ENCODE measurements at regions not wholly inside any gene's neighbourhood (a gene's known extent, or its start where the extent isn't known, plus 50 kb on each side); places are given as distances from the start of the nearest gene placed in this dataset.

DNA sequence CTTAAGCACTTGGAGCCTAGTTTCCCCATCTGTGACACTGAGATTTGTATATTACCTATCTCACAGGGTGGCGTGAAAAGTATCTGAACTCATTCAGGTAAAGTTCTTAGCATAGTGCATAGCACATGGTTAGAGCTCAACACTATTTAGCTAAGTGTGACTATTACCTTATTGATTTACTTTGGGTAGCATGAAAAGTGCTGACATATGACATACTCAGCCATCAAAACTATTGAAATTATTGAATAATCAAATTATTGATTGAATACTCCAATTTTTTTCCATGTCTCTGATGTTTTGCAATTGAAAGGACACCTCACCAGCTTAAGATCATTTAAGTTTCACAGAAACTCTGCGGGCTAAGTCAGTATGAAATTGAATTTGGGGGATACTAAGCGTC lies 715.0 kb downstream of the EFNB2 start:
- TF ChIP-seq, protein P1, sequence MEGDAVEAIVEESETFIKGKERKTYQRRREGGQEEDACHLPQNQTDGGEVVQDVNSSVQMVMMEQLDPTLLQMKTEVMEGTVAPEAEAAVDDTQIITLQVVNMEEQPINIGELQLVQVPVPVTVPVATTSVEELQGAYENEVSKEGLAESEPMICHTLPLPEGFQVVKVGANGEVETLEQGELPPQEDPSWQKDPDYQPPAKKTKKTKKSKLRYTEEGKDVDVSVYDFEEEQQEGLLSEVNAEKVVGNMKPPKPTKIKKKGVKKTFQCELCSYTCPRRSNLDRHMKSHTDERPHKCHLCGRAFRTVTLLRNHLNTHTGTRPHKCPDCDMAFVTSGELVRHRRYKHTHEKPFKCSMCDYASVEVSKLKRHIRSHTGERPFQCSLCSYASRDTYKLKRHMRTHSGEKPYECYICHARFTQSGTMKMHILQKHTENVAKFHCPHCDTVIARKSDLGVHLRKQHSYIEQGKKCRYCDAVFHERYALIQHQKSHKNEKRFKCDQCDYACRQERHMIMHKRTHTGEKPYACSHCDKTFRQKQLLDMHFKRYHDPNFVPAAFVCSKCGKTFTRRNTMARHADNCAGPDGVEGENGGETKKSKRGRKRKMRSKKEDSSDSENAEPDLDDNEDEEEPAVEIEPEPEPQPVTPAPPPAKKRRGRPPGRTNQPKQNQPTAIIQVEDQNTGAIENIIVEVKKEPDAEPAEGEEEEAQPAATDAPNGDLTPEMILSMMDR (conservative IDR thresholded peaks at IDR 0.05; ENCODE audit: low read depth in 2 of 2): no peak
- TF ChIP-seq, protein P2, sequence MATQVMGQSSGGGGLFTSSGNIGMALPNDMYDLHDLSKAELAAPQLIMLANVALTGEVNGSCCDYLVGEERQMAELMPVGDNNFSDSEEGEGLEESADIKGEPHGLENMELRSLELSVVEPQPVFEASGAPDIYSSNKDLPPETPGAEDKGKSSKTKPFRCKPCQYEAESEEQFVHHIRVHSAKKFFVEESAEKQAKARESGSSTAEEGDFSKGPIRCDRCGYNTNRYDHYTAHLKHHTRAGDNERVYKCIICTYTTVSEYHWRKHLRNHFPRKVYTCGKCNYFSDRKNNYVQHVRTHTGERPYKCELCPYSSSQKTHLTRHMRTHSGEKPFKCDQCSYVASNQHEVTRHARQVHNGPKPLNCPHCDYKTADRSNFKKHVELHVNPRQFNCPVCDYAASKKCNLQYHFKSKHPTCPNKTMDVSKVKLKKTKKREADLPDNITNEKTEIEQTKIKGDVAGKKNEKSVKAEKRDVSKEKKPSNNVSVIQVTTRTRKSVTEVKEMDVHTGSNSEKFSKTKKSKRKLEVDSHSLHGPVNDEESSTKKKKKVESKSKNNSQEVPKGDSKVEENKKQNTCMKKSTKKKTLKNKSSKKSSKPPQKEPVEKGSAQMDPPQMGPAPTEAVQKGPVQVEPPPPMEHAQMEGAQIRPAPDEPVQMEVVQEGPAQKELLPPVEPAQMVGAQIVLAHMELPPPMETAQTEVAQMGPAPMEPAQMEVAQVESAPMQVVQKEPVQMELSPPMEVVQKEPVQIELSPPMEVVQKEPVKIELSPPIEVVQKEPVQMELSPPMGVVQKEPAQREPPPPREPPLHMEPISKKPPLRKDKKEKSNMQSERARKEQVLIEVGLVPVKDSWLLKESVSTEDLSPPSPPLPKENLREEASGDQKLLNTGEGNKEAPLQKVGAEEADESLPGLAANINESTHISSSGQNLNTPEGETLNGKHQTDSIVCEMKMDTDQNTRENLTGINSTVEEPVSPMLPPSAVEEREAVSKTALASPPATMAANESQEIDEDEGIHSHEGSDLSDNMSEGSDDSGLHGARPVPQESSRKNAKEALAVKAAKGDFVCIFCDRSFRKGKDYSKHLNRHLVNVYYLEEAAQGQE (IDR thresholded peaks at IDR 0.05; ENCODE audit: unreplicated experiment): no peak
- TF ChIP-seq POLR2AphosphoS5 (IDR thresholded peaks at IDR 0.05; ENCODE audit: low read depth) (no peak), CREB1 (CRISPR knock-in tag; IDR thresholded peaks at IDR 0.05; ENCODE audit: low read depth) (no peak)

Data from GM23338 (cell line).